ENCODE measurements at regions not wholly inside any gene's neighbourhood (a gene's known extent, or its start where the extent isn't known, plus 50 kb on each side); places are given as distances from the start of the nearest gene placed in this dataset.

GRCh38 chr5:8828596-8829322 is 717.1 kb downstream of the SEMA5A start:
- Histone ChIP-seq H3K4me3 (replicated peaks; ENCODE audit: low read depth, low read length) (no peak overlapping the region), H3K27me3 (replicated peaks; ENCODE audit: control insufficient read depth, insufficient read depth, low read length) (no peaks in the 10 kb centered on the region), H3K36me3 (ENCODE audit: control insufficient read depth, insufficient read depth, low read length) (no peaks in the 10 kb centered on the region)
- DNase-seq (ENCODE audit: extremely low read depth, insufficient read length): no peak
- no peak for TF ChIP-seq CTCF (IDR thresholded peaks at IDR 0.05; ENCODE audit: insufficient read depth, low read length, poor library complexity, severe bottlenecking)

GRCh38 chr5:8829323-8830029 is 716.4 kb downstream of the SEMA5A start:
- no peak for TF ChIP-seq CTCF (IDR thresholded peaks at IDR 0.05; ENCODE audit: insufficient read depth, low read length, poor library complexity, severe bottlenecking)
- no peak for DNase-seq (ENCODE audit: extremely low read depth, insufficient read length)
- no peaks in the 10 kb centered on the region for H3K27me3 ChIP-seq (replicated peaks; ENCODE audit: control insufficient read depth, insufficient read depth, low read length)
- H3K4me3 ChIP-seq (replicated peaks; ENCODE audit: low read depth, low read length): no peak overlapping the region
- no peaks in the 10 kb centered on the region for H3K36me3 ChIP-seq (ENCODE audit: control insufficient read depth, insufficient read depth, low read length)

GRCh38 chr5:8831251-8831650 is 714.6 kb downstream of the SEMA5A start:
- no peak for DNase-seq (ENCODE audit: extremely low read depth, insufficient read length)
- H3K4me3 ChIP-seq (replicated peaks; ENCODE audit: low read depth, low read length): no peak overlapping the region
- no peaks in the 10 kb centered on the region for H3K27me3 ChIP-seq (replicated peaks; ENCODE audit: control insufficient read depth, insufficient read depth, low read length)
- no peak for TF ChIP-seq CTCF (IDR thresholded peaks at IDR 0.05; ENCODE audit: insufficient read depth, low read length, poor library complexity, severe bottlenecking)
- no peaks in the 10 kb centered on the region for H3K36me3 ChIP-seq (ENCODE audit: control insufficient read depth, insufficient read depth, low read length)

- no peaks in the 10 kb centered on the region for H3K27me3 ChIP-seq (replicated peaks; ENCODE audit: control insufficient read depth, insufficient read depth, low read length)
- H3K36me3 ChIP-seq (ENCODE audit: control insufficient read depth, insufficient read depth, low read length): no peaks in the 10 kb centered on the region
- no peak overlapping the region for H3K4me3 ChIP-seq (replicated peaks; ENCODE audit: low read depth, low read length)
- no peak for TF ChIP-seq CTCF (IDR thresholded peaks at IDR 0.05; ENCODE audit: insufficient read depth, low read length, poor library complexity, severe bottlenecking)
- DNase-seq (ENCODE audit: extremely low read depth, insufficient read length): no peak
These were observed 714.0 kb downstream of the SEMA5A start for GRCh38 chr5:8831854-8832253.

- Histone ChIP-seq H3K36me3 (ENCODE audit: control insufficient read depth, insufficient read depth, low read length) (no peaks in the 10 kb centered on the region), H3K27me3 (replicated peaks; ENCODE audit: control insufficient read depth, insufficient read depth, low read length) (no peaks in the 10 kb centered on the region), H3K4me3 (replicated peaks; ENCODE audit: low read depth, low read length) (no peak overlapping the region)
- DNase-seq (ENCODE audit: extremely low read depth, insufficient read length): no peak
- no peak for TF ChIP-seq CTCF (IDR thresholded peaks at IDR 0.05; ENCODE audit: insufficient read depth, low read length, poor library complexity, severe bottlenecking)
These were observed 706.4 kb downstream of the SEMA5A start for GRCh38 chr5:8839361-8840055.

Measured in GM06990 (cell line).